ENCODE measurements at regions not wholly inside any gene's neighbourhood (a gene's known extent, or its start where the extent isn't known, plus 50 kb on each side); places are given as distances from the start of the nearest gene placed in this dataset.

DNA sequence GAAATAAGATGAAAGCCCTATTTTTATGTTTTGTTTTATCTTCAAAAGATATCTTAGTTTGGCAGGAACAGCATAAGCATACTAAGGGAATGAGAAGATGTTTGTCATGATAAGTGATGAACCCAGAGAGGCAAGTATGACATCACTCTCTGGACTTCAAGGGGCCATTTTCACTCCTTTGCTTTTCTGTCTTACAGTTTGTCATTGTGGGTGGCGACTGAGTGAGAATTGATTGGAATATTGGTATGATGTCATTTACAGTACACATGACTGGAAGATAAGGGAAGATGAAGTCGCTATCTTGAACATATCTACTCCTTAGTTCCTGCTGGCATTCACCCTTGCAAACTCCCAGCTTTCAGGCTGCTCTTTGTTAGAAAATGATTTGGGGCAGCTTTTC lies 258.1 kb upstream of the RAB4A start:
- no peak for DNase-seq (ENCODE audit: low spot score)
- intact Hi-C loops (cut with DNase I) = no loop called here
- H3K4me1 ChIP-seq (replicated peaks) = no peaks in the 10 kb centered on the region
- no peaks in the 10 kb centered on the region for H3K9me3 ChIP-seq
- WGBS = 64% methylated on average over 2 of the region's 2 CpGs
- H3K36me3 ChIP-seq = no peaks in the 10 kb centered on the region
- TF ChIP-seq POLR2A (IDR thresholded peaks at IDR 0.05) (no peak), POLR2AphosphoS5 (IDR thresholded peaks at IDR 0.05) (no peak)
- TF ChIP-seq, protein P1, sequence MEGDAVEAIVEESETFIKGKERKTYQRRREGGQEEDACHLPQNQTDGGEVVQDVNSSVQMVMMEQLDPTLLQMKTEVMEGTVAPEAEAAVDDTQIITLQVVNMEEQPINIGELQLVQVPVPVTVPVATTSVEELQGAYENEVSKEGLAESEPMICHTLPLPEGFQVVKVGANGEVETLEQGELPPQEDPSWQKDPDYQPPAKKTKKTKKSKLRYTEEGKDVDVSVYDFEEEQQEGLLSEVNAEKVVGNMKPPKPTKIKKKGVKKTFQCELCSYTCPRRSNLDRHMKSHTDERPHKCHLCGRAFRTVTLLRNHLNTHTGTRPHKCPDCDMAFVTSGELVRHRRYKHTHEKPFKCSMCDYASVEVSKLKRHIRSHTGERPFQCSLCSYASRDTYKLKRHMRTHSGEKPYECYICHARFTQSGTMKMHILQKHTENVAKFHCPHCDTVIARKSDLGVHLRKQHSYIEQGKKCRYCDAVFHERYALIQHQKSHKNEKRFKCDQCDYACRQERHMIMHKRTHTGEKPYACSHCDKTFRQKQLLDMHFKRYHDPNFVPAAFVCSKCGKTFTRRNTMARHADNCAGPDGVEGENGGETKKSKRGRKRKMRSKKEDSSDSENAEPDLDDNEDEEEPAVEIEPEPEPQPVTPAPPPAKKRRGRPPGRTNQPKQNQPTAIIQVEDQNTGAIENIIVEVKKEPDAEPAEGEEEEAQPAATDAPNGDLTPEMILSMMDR (IDR thresholded peaks at IDR 0.05) = no peak
- no peak overlapping the region for H3K27ac ChIP-seq
- no peak overlapping the region for H3K4me3 ChIP-seq
- no peaks in the 10 kb centered on the region for H3K27me3 ChIP-seq (replicated peaks; ENCODE audit: insufficient read depth)

DNA sequence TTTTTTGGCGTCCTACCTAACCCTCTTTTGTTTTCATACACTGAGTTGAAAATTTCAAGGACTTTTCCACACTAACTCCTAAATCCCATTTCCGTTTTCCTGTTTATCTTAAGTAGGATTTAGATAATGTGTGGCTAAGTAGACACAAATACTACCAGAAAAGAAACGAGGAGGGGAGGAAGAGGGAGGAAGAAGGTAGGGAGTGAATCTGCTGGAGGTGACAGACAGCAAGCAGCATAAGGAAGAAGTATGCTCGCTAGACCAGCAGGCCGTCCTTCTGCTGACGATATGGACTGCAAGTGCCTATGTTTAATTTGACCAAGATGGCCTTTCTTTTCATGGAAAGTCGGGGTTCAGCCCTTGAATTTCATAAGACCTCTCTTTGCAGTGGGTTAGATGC lies 256.9 kb upstream of the RAB4A start:
- H3K27me3 ChIP-seq (replicated peaks; ENCODE audit: insufficient read depth) = no peaks in the 10 kb centered on the region
- H3K27ac ChIP-seq = no peak overlapping the region
- no peaks in the 10 kb centered on the region for H3K36me3 ChIP-seq
- no peaks in the 10 kb centered on the region for H3K4me1 ChIP-seq (replicated peaks)
- no peaks in the 10 kb centered on the region for H3K9me3 ChIP-seq
- 66% methylated on average over 7 of the region's 7 CpGs for WGBS
- TF ChIP-seq POLR2AphosphoS5 (IDR thresholded peaks at IDR 0.05) (no peak), POLR2A (IDR thresholded peaks at IDR 0.05) (no peak)
- TF ChIP-seq, protein P1 (IDR thresholded peaks at IDR 0.05) = no peak
- DNase-seq (ENCODE audit: low spot score) = no peak
- intact Hi-C loops (cut with DNase I) = no loop called here
- H3K4me3 ChIP-seq = no peak overlapping the region

DNA sequence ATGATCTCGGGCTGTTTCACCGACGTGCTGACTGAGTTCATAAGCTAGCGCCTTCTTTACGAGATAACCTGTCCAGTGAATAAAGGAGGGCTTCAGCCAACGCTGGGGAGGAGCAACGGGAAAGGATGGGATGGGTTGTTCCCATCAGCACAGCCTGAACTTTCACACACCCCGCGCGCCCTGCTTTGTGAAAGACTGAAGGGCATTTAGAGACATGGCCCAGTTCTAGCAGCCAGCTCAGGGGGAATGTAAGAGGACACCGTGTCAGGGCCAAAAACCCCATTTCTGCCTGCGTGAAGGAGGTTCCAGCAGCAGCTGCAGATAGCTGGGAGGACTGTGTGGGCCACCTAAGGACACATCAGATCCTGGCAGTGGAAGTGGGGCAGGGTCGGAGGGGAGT lies 255.1 kb upstream of the RAB4A start:
- TF ChIP-seq, protein P1 (IDR thresholded peaks at IDR 0.05) = no peak
- no peak overlapping the region for H3K4me3 ChIP-seq
- H3K9me3 ChIP-seq = no peaks in the 10 kb centered on the region
- no peak for DNase-seq (ENCODE audit: low spot score)
- intact Hi-C loops (cut with DNase I) = loop anchor here (5.0 kb wide), 1 partner anchor 279 kb away; the partner anchor contains the start of gene RHOU
- H3K4me1 ChIP-seq (replicated peaks) = no peaks in the 10 kb centered on the region
- H3K27ac ChIP-seq = no peak overlapping the region
- H3K27me3 ChIP-seq (replicated peaks; ENCODE audit: insufficient read depth) = no peaks in the 10 kb centered on the region
- 26% methylated on average over 13 of the region's 13 CpGs for WGBS
- H3K36me3 ChIP-seq = no peaks in the 10 kb centered on the region

DNA sequence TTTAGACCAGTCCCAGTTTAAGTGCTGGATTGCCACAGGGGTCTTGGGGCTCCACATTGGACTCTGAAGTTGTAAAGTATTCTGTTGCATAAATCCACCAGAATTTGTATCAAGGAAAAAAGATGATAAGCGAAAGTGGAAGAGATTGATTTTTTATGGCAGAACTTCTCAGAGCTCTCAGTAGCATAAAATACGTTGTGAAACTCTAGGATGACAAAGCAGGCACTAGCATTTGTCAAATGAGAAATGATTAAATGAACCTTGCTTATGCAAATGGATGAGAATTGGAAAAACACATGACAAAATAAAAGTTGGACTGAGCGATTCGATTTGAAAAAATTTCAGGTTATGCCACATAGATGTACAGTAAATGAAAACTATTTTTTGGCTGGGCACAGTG lies 253.8 kb upstream of the RAB4A start:
- Histone ChIP-seq H3K27me3 (replicated peaks; ENCODE audit: insufficient read depth) (no peaks in the 10 kb centered on the region), H3K4me3 (no peak overlapping the region), H3K4me1 (replicated peaks) (no peaks in the 10 kb centered on the region), H3K36me3 (no peaks in the 10 kb centered on the region), H3K27ac (no peak overlapping the region), H3K9me3 (no peaks in the 10 kb centered on the region)
- intact Hi-C loops (cut with DNase I) = loop anchor here (5.0 kb wide), 1 partner anchor 280 kb away; the partner anchor contains the start of gene RHOU
- TF ChIP-seq, protein P1 (IDR thresholded peaks at IDR 0.05) = no peak
- TF ChIP-seq POLR2AphosphoS5 (IDR thresholded peaks at IDR 0.05) = no peak
- no peak for TF ChIP-seq POLR2A (IDR thresholded peaks at IDR 0.05)
- DNase-seq (ENCODE audit: low spot score) = no peak
- 84% methylated on average over 4 of the region's 4 CpGs for WGBS

DNA sequence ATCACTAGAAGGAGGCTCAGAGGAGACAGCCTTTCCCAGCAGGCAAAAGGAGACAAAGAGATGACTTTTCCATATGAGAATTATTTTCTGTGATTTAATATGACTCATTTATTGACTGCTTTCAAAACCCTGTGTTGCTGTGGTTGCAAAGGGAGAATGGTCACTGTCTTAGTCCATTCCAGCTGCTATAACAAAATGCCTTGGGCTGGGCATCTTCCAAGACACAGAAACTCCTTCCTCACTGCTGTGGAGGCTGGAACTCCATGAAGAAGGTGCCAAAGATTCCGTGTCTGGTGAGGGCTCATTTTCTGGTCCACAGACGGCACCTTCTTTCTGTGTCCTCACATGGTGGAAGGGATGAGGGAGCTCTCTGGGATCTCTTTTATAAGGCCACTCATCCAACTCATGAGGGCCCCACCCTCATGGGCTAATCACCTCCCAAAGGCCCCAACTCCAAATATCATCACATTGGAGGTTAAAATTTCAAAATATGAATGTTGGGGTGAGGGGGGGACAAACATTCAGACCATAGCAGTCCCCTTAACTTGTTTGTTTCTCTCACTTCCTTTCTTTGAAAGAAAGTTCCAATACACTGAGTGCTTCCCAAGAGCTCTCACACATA lies 252.1 kb upstream of the RAB4A start:
- H3K4me3 ChIP-seq = no peak overlapping the region
- WGBS = 100% methylated on average over 2 of the region's 2 CpGs
- no peaks in the 10 kb centered on the region for H3K9me3 ChIP-seq
- no peak overlapping the region for H3K27ac ChIP-seq
- no peaks in the 10 kb centered on the region for H3K36me3 ChIP-seq
- H3K4me1 ChIP-seq (replicated peaks) = no peaks in the 10 kb centered on the region
- TF ChIP-seq, protein P1 (IDR thresholded peaks at IDR 0.05) = no peak
- TF ChIP-seq POLR2AphosphoS5 (IDR thresholded peaks at IDR 0.05) = no peak
- TF ChIP-seq POLR2A (IDR thresholded peaks at IDR 0.05) = no peak
- intact Hi-C loops (cut with DNase I) = loop anchor here (5.0 kb wide), 1 partner anchor 281 kb away; the partner anchor contains the start of gene RHOU
- H3K27me3 ChIP-seq (replicated peaks; ENCODE audit: insufficient read depth) = no peaks in the 10 kb centered on the region
- DNase-seq (ENCODE audit: low spot score) = no peak

All from prostate gland (tissue), 2 donors.